HAP-1 (cell line): ENCODE measurements at regions not wholly inside any gene's neighbourhood (a gene's known extent, or its start where the extent isn't known, plus 50 kb on each side); places are given as distances from the start of the nearest gene placed in this dataset.
"Not testable (repeated sequence)": the region's sequence is repeated elsewhere in the genome, so short reads cannot be mapped to it uniquely, and the experiment has no call there.

Experiments
- DNase-seq, 2 experiments: peaks; one replicate each; pipeline ENCODE4 v3.0.0-alpha.2; 2016 to 2020; ENCODE audit warnings: low spot score in 2 of 2
- H3K27me3 ChIP-seq: fragments of 250-450 bp; sonication (Bioruptor Pico); 2 replicates; pipeline ENCODE4 v1.5.1; 2020; ENCODE audit warnings: low read depth, mild to moderate bottlenecking, moderate library complexity
- H3K36me3 ChIP-seq: fragments of 250-450 bp; sonication (Bioruptor Pico); replicated peaks from 2 replicates; pipeline ENCODE4 v1.5.1; 2020; ENCODE audit warnings: mild to moderate bottlenecking
- H3K4me1 ChIP-seq: fragments of 250-450 bp; sonication (Bioruptor Pico); 2 replicates; pipeline ENCODE4 v1.5.1; 2020; ENCODE audit warnings: mild to moderate bottlenecking
- H3K4me3 ChIP-seq: fragments of 250-450 bp; sonication (Bioruptor Pico); 2 replicates; pipeline ENCODE4 v1.5.1; 2020; ENCODE audit warnings: mild to moderate bottlenecking, moderate library complexity
- H3K9me3 ChIP-seq: fragments of 250-450 bp; sonication (Bioruptor Pico); 2 replicates; pipeline ENCODE4 v1.5.1; 2020; ENCODE audit warnings: mild to moderate bottlenecking, moderate library complexity
- in situ Hi-C: fragments of 300-500 bp; cut with MboI; formaldehyde crosslinking; loops from 3 replicates; pipeline ENCODE4 v1.14.3; 2020; ENCODE audit warnings: low sequenced_read_pairs, inconsistent platforms, mixed read lengths

DNA sequence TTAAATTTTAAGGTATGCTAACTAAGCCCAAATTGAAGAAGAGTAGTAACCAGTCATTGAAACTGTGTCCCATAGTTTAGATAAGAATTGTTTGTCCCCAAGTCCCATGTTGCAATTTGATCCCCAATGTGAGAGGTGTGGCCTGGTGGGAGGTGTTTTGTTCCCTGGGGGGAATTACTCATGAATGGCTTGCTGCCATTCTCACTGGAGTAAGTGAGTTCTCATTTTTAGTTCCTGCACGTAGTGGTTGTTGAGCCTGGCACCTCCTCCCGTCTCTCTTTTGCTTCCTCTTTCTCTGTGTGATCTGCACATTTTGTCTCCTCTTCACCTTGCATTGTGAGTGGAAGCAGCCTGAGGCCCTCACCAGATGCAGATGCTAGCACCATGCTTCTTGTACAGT is 1271.0 kb downstream of the NSUN3 start:
- H3K27me3 ChIP-seq = no peaks in the 10 kb centered on the region
- H3K9me3 ChIP-seq = no peaks in the 10 kb centered on the region
- no peaks in the 10 kb centered on the region for H3K4me1 ChIP-seq
- H3K36me3 ChIP-seq = no peaks in the 10 kb centered on the region
- DNase-seq = no peak
- no peak overlapping the region for H3K4me3 ChIP-seq
- in situ Hi-C loops = no loop called here

DNA sequence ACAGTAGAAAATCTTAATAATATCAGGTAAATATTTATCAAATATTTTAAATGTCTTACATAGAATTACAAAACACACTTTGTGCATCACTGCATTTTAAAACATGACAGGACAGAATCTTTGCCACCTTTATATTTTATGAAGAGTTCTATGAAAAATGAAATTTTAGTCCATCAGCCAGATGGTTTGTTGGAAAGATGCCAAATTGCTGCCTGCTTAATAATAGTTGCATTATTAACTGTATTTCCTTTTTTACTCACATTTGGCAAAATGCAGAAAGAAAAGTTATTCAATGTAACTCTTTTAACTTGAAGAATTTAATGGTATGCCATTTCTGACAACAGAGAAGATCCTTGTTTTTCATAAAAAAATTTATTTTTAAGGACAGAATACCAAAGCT is 1271.6 kb downstream of the NSUN3 start:
- no peak for DNase-seq
- H3K4me3 ChIP-seq = no peak overlapping the region
- no peaks in the 10 kb centered on the region for H3K4me1 ChIP-seq
- no peaks in the 10 kb centered on the region for H3K27me3 ChIP-seq
- in situ Hi-C loops = no loop called here
- no peaks in the 10 kb centered on the region for H3K36me3 ChIP-seq
- H3K9me3 ChIP-seq = no peaks in the 10 kb centered on the region

- Histone ChIP-seq H3K4me1 (no peaks in the 10 kb centered on the region), H3K36me3 (no peaks in the 10 kb centered on the region), H3K27me3 (no peaks in the 10 kb centered on the region), H3K4me3 (no peak overlapping the region), H3K9me3 (no peaks in the 10 kb centered on the region)
- DNase-seq = no peak
- in situ Hi-C loops = no loop called here
These were observed 1272.7 kb downstream of the NSUN3 start for GRCh38 chr3:95335517-95335916.

DNA sequence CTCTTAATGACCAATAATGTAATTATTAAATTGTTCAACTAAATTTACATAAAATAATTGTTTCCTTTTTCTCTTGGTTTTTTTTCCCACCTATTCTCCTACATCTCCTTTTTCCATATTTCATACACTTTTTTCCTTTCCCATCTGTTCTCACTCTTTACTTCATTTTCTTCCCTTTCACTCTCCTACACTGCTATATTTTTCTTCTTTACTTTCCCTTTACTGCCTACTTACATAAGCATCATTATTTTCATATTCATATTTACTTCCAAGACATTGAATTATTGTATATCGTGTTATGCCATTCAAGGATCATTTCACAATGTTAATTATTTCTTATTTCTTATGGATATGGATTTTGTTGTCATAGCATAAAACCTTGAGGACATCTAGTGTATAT is 1275.6 kb downstream of the NSUN3 start:
- no peak overlapping the region for H3K4me3 ChIP-seq
- DNase-seq = no peak
- H3K9me3 ChIP-seq = no peaks in the 10 kb centered on the region
- H3K27me3 ChIP-seq = no peaks in the 10 kb centered on the region
- H3K4me1 ChIP-seq = no peaks in the 10 kb centered on the region
- H3K36me3 ChIP-seq = no peaks in the 10 kb centered on the region
- in situ Hi-C loops = no loop called here

GRCh38 chr3:95341314-95341713 is 1278.5 kb downstream of the NSUN3 start:
- no peaks in the 10 kb centered on the region for H3K27me3 ChIP-seq
- no peak overlapping the region for H3K4me3 ChIP-seq
- H3K36me3 ChIP-seq = no peaks in the 10 kb centered on the region
- no peaks in the 10 kb centered on the region for H3K4me1 ChIP-seq
- no peaks in the 10 kb centered on the region for H3K9me3 ChIP-seq
- no peak for DNase-seq
- in situ Hi-C loops = no loop called here

DNA sequence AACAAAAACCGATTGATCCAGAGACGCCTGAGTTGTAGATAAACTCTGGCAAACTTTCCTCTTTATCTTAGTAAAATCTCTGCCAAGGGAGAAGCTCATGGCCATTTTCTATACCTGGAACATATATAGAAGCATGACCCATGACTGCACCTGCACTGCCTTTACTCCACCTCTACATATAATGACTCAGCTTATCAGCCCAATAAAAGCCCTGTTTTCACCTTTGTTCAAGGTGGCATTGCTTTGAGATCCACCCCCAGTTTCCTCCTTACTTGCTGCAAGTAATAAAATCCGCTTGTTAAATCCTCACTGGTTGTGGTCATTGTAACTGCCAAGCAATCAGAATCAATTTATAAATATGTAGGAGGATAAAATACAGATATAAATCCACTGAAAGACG is 1280.4 kb downstream of the NSUN3 start:
- Histone ChIP-seq H3K36me3 (no peaks in the 10 kb centered on the region), H3K4me3 (no peak overlapping the region), H3K9me3 (no peaks in the 10 kb centered on the region), H3K27me3 (no peaks in the 10 kb centered on the region), H3K4me1 (no peaks in the 10 kb centered on the region)
- DNase-seq = no peak
- in situ Hi-C loops = no loop called here

GRCh38 chr3:95343767-95344166 is 1280.9 kb downstream of the NSUN3 start:
- in situ Hi-C loops = no loop called here
- Histone ChIP-seq H3K4me3 (no peak overlapping the region), H3K9me3 (no peaks in the 10 kb centered on the region), H3K36me3 (no peaks in the 10 kb centered on the region), H3K4me1 (peaks cover 2% of the 10 kb centered on the region), H3K27me3 (no peaks in the 10 kb centered on the region)
- DNase-seq = no peak

- in situ Hi-C loops, DNase-seq, H3K27me3 ChIP-seq, H3K36me3 ChIP-seq, H3K4me3 ChIP-seq, H3K9me3 ChIP-seq, H3K4me1 ChIP-seq: not testable (repeated sequence)
These were observed 1285.1 kb downstream of the NSUN3 start for GRCh38 chr3:95347936-95348335.

DNA sequence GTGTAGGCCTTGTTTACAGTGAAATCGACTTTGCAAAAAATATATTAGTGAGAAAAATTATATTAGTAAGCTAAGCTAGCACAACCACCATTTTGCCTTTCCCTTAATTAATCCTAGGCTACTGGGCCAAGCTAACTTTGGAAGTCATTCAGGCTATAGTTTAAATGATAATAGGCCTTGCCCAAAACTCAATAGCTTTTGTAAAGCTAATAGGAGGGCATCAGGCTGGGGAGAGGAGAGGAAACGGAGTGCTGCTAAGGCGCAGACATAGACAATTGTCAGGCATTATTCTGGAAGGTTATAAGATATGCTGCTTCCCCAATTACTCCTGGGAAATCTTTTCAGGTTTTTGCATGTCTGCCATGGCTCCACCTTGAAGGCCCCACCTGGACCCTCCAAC is 1286.0 kb downstream of the NSUN3 start:
- in situ Hi-C loops = no loop called here
- Histone ChIP-seq H3K36me3 (no peaks in the 10 kb centered on the region), H3K9me3 (no peaks in the 10 kb centered on the region), H3K4me1 (peaks cover 7% of the 10 kb centered on the region), H3K4me3 (no peak overlapping the region), H3K27me3 (no peaks in the 10 kb centered on the region)
- DNase-seq = peak in 1 of 2 experiments; percentile 53

GRCh38 chr3:95350049-95350448 is 1287.2 kb downstream of the NSUN3 start:
- in situ Hi-C loops = no loop called here

DNA sequence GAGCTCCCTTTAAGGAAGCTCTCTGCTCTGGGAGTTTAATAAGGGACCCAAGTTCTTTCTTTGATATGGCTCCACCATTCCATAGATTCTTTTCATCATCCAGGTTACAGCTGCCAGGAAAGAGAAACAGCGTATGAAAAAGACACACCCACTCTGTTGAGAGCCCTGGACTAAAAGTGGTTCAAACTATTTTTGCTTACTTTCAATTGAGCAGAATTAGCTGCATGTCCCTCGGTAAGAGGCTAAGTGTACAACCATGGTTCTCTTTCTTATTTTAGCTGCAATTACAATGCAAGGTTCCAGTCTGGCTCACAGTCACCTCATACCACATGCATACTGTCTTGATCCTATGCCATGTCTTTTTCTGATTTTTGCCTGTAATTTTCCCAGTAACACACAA is 1288.3 kb downstream of the NSUN3 start:
- Histone ChIP-seq H3K27me3 (no peaks in the 10 kb centered on the region), H3K4me1 (peaks cover 18% of the 10 kb centered on the region), H3K9me3 (no peaks in the 10 kb centered on the region), H3K4me3 (no peak overlapping the region), H3K36me3 (no peaks in the 10 kb centered on the region)
- in situ Hi-C loops = no loop called here
- no peak for DNase-seq

More at GRCh38 chr3:95350049-95350448, 1287.2 kb downstream of the NSUN3 start:
- Histone ChIP-seq H3K4me3 (no peak overlapping the region), H3K9me3 (no peaks in the 10 kb centered on the region), H3K4me1 (peaks cover 18% of the 10 kb centered on the region), H3K27me3 (no peaks in the 10 kb centered on the region), H3K36me3 (no peaks in the 10 kb centered on the region)
- DNase-seq = no peak

- in situ Hi-C loops = no loop called here
- Histone ChIP-seq H3K27me3 (no peaks in the 10 kb centered on the region), H3K9me3 (no peaks in the 10 kb centered on the region), H3K4me3 (no peak overlapping the region), H3K36me3 (no peaks in the 10 kb centered on the region), H3K4me1 (peaks cover 18% of the 10 kb centered on the region)
- no peak for DNase-seq
These were observed 1289.6 kb downstream of the NSUN3 start for GRCh38 chr3:95352471-95352870.

DNA sequence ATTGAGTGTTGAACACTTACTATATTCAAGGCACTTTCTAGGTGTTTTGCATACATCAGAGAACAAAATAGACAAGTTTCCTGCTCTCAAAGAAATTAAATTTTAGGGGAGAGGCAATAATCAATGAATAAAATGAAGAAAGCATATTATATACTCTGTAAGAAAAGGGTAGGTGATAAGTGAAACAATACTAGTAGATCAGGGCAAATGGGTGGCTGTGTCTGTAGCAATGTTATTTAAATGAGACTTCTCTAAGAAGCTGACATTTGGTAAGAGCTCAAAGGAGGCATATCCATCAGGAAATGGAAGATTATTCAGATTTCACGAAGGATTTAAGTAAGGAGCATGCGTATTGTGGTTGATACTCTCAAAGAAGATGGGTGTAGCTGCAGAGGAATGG is 1291.6 kb downstream of the NSUN3 start:
- DNase-seq = peak in 1 of 2 experiments; percentile 72
- Histone ChIP-seq H3K4me1 (peaks cover 12% of the 10 kb centered on the region), H3K36me3 (no peaks in the 10 kb centered on the region), H3K27me3 (no peaks in the 10 kb centered on the region), H3K4me3 (no peak overlapping the region), H3K9me3 (no peaks in the 10 kb centered on the region)
- in situ Hi-C loops = no loop called here

DNA sequence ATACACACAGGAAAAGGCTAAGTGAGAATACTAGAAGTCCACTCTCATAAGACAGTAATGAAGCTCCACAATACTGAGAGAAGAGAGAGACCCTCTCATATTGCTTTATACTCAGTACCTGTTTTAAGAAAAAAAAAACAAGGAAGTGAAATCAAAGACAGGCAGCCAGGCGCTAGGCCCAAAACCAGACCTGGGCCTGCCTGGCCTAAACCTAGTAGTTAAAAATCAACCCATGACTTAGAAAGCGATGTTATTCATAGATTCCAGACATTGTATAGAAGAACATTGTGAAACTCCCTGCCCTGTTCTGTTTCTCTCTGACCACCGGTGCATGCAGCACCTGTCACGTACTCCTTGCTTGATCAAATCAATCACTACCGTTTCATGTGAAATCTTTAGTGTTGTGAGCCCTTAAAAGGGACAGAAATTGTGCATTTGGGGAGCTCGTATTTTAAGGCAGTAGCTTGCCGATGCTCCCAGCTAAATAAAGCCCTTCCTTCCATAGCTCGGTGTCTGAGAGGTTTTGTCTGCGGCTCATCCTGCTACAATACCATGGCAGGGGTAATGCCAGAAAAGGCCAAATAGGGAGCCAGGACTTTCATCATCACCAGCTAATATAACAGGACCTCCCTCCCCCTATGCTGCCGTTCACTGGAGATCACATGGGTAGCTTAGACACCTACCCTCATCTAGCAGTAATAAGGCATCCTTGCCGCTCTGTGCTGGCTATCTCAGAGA is 1294.1 kb downstream of the NSUN3 start:
- H3K36me3 ChIP-seq = no peaks in the 10 kb centered on the region
- no peak for DNase-seq
- H3K9me3 ChIP-seq = no peaks in the 10 kb centered on the region
- no peaks in the 10 kb centered on the region for H3K27me3 ChIP-seq
- in situ Hi-C loops = no loop called here
- peaks cover 12% of the 10 kb centered on the region for H3K4me1 ChIP-seq
- no peak overlapping the region for H3K4me3 ChIP-seq
